NCI-H226 (cell line): ENCODE measurements at regions not wholly inside any gene's neighbourhood (a gene's known extent, or its start where the extent isn't known, plus 50 kb on each side); places are given as distances from the start of the nearest gene placed in this dataset.

Source experiments
- DNase-seq: peaks from one replicate; pipeline ENCODE4 v3.0.0-alpha.2; 2015

DNA sequence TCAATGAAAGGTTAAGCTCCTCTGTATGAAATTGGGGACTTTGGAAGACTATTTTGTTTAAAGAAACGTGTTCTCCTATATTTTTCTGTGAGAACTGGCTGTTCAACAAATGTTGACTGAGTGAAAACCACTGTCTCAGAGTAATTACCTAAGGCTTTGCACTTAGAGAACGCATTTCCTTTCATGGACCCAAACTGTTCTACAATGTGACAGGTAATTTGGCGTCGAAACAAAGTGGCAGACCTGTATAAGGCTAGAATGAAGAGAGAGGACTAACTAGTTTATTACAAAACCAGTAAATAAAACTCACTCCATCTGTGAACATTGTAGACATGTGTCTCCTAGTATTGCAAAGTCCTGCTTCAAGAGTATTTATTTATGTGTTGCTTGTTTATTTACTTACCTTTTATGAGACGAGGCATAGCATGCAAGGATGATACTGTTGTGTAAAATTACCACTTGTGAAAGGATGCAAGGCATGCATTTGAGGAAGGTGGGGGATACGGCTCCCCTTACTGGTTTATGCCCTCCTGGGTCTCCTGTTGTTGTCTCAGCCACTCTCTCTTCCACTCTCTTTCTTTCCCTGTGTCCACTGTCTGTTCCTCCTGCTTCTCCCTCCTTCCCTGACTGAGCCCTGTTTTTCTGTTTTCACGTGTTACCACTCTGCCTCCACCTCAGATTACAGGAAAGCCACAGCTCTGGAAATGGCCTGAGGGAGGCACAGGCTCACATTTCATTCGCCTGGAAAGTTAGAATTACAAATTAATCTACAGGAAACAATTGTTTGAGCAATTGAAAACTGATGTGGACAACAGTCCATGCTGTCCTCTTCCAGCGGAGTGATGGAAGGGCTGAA, 444.0 kb upstream of the ZNF608 start:
- no peak for DNase-seq

GRCh38 chr5:125194883-125195282, 448.4 kb upstream of the ZNF608 start:
- no peak for DNase-seq

- no peak for DNase-seq
Observed at GRCh38 chr5:125196481-125197111, 450.2 kb upstream of the ZNF608 start.

DNA sequence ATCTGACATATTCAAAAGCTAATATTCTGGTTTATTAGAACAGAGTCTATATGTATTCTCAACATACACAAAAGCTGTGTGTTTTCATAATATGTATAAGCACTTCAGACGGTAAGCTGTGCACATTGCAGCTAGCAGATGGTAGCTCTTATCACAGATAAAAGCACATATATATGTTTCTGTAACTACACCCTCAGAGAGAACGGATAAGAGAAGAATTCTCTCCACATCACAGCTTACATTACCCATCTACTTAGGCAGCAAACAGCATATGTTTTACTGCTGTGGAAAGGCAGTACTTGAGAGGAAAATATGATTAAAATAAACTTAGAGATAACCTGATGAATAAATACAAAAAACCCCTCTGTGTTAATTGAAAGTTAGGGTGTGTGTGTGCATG, 450.9 kb upstream of the ZNF608 start:
- no peak for DNase-seq

GRCh38 chr5:125198270-125198974, 452.0 kb upstream of the ZNF608 start:
- no peak for DNase-seq

DNA sequence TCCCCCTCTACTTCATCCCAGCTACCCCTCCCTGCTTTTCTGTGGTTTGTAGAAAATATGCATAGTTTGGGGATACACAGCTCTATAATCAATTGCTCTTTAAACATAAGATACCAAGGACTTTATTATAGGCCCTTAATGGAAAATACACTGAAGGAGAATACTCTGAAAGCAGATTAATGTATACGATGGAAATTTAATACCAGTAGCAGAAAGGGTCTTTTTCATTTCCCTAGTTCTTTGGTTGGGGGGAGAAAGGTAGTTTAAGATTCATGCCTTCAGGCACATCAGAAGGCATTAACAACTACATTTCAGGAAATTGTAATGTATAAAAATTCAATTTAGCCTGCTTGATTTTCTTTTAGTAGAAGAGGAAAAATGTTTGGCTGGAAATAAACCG, 452.9 kb upstream of the ZNF608 start:
- DNase-seq = no peak

DNA sequence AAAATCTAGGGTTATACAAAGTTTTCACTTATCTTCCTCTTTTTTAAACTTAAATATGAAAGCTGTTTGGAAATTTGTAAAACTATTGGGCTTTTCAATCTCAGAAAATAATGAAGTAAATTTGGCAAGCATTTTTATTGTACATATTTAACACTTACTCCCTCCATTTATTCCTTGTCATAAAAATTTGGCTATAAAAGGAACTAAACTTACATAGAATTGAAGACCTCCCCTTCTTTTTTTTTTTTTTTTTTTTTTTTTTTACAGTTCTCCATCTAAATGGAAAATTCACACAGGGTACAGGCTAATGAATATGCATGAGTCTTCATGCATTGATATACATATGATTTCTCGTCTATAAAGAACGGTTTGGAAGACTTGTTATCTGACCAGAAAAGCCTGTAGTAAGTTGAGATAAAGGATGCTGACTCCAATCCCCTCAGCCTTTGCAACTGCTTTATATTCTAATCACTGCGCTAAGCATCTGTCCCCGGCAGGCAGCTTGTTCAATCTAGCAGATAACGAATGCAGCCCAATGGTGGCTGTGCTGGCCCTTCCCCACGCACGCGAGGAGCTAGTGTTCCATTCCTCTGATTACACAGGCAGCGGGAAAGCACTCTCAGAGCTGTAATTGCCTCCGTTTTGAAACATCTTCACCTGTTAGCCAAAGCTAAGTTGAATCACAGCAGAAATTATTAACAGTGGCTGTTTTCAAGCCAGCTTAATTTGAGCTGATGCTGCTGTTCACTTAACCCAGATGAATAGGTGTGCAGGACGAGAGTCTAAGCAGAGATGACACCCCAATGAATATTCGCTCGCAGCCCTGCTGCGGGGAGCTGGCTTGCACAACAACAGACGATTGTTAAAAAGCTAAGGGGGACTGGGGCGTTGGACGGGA, 453.8 kb upstream of the ZNF608 start:
- no peak for DNase-seq

DNA sequence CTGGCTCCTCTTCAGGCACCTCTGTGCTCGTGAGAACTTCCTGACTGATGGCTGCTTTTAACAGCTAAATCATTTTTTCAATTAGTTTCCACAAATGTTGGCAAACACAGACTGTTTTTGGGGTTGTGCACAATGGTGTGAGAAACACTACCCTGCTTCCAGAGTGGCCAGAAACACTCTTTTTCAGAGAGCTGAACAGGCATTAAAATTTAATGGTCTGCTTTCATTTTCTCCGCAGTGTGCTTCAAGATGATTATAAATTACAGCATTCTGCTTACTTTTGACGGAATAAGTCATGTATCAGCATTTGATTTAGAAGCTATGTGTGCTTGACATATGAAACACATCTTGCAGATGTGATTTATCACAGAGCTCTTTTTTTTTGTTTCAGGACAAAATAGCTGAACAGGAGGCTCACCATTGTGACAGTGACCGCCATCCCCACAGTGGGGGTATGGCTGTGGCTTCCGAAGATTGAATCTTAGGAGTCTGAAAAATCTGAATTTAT, 454.5 kb upstream of the ZNF608 start:
- no peak for DNase-seq

- DNase-seq = no peak
Observed at GRCh38 chr5:125201446-125202052, 455.1 kb upstream of the ZNF608 start.

- no peak for DNase-seq
Observed at GRCh38 chr5:125202353-125202752, 455.9 kb upstream of the ZNF608 start.

- no peak for DNase-seq
Observed at GRCh38 chr5:125202871-125203438, 456.5 kb upstream of the ZNF608 start.

- DNase-seq = no peak
Observed at GRCh38 chr5:125203912-125204311, 457.5 kb upstream of the ZNF608 start.

DNA sequence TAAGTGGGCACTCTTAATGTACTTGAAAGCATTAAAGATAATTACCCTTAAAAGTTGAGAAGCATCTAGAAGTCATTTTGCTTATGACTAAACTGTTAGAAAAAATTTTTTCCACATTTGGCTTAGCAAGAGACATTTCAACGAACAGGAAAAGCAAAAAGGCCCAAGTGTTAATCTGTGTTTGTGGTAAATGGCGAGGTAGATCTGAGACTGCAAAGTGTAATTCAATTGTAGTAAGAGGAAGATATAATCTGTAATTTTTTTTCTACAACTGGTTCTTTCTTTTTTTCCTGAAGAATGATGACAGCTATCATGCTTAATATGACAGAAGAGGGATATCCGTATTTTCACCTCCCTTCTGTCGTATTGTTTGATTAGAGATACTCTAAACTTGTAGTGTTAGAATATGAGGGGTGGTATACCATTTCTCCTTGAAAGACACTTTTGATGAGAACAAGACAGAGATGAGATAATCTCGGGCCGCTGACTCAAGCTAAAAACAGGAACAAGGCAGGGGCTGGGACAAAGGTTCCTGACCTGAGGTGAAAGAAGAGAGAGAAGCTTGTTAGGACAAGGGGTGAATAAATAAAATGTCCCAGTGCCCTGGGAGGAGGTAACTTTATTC, 459.3 kb upstream of the ZNF608 start:
- no peak for DNase-seq

GRCh38 chr5:125207856-125208255, 461.4 kb upstream of the ZNF608 start:
- DNase-seq = no peak

GRCh38 chr5:125209650-125210049, 463.2 kb upstream of the ZNF608 start:
- no peak for DNase-seq

- peak; percentile 13 for DNase-seq
Observed at GRCh38 chr5:125210242-125210947, 464.0 kb upstream of the ZNF608 start.

DNA sequence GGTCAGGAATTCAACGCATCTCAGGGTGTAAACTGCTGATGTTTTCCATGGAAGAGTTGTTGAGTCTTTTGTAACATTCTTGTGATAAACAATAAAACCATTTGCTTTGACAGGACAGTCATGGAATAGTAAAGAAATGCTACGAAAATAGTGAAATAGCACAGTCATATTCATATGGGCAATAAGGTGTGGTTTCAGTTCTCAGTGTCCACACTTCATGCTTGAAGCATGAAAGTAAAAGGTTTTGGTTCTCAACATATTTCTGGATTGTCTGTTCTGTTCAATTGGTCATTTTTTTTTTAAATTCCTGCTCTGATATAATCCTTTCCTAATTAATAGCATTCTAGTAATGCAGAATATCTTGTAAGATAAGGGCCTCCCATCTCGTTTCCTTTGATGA, 467.6 kb upstream of the ZNF608 start:
- DNase-seq = no peak

DNA sequence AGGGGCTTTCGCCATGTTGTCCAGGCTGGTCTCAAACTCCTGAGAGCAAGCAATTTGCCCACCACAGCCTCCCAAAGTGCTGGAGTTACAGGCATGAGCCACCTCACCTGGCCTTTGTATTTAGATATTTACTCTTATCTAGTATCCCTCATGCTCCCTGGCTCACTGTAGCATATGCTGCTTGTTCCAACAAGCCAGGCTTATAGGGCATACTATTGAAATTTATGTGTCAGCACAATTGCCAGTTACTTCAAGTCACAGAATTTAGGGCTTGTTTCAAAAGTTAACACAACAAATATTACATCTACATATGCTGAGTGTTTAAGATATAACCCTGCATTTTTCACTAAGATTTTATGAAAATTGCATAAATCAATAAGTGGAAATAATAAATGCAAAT, 469.2 kb upstream of the ZNF608 start:
- no peak for DNase-seq

- DNase-seq = no peak
Observed at GRCh38 chr5:125219710-125220109, 473.3 kb upstream of the ZNF608 start.

DNA sequence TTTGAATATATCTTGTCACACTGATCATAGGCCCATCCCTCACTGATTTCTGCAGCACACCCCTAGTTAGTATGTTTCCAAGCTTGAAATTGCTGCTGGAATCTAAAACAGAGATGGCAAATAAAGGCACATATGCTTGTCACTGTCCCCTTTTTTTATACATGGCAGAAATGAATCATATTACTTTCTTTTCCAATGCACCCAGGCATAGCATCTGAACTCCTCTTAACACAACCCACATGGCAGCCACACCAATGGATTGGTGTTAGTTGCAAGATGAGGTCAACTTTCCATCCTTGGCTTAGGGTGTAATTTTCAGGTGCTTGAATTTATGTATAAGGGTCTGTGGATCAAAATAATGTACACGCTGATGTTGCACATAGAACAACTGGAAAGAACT, 473.8 kb upstream of the ZNF608 start:
- no peak for DNase-seq
